Activated CD8-positive, alpha-beta memory T cell treated with anti-CD3 and anti-CD28 coated beads, Interleukin-2, amount 10 ng/mL, durations not matched to agents 7 days and 5 days (primary cell): ENCODE measurements at regions not wholly inside any gene's neighbourhood (a gene's known extent, or its start where the extent isn't known, plus 50 kb on each side); places are given as distances from the start of the nearest gene placed in this dataset.
A peak's percentile ranks its signal among the peaks of the same experiment; 100 is the strongest.

Experiments
- ATAC-seq: fragments of 150-1000 bp; cut with Tn5 transposase; one replicate; pipeline ENCODE4 v1.10.0; 2021; ENCODE audit warnings: moderate library complexity
- CTCF ChIA-PET: fragments of 350-600 bp; sonication (Branson Sonifier 250); formaldehyde crosslinking; loops from one replicate; lab custom pipeline; 2021; ENCODE audit warnings: antibody characterized with exemption; lab: Charles Lee
- DNase-seq: peaks from one replicate; pipeline ENCODE4 v3.0.0-alpha.2; 2020
- H3K27ac Mint-ChIP-seq: one replicate; pipeline ENCODE4 v1.8.0; 2021; ENCODE audit warnings: mild to moderate bottlenecking, mixed read lengths
- H3K27me3 Mint-ChIP-seq: one replicate; pipeline ENCODE4 v1.8.0; 2021; ENCODE audit warnings: mixed read lengths
- H3K36me3 Mint-ChIP-seq: one replicate; pipeline ENCODE4 v1.8.0; 2021; ENCODE audit warnings: mild to moderate bottlenecking, mixed read lengths
- H3K4me1 Mint-ChIP-seq: one replicate; pipeline ENCODE4 v1.8.0; 2021; ENCODE audit warnings: mixed read lengths
- H3K4me3 Mint-ChIP-seq: one replicate; pipeline ENCODE4 v1.8.0; 2021; ENCODE audit warnings: mild to moderate bottlenecking, moderate library complexity, mixed read lengths
- H3K9me3 Mint-ChIP-seq: one replicate; pipeline ENCODE4 v1.8.0; 2022; ENCODE audit warnings: low read depth, mixed read lengths

GRCh38 chr9:700365-701282 lies 140.9 kb upstream of the DMRT1 start:
- no peaks in the 10 kb centered on the region for H3K36me3 Mint-ChIP-seq
- CTCF ChIA-PET: no interaction called here
- no peak overlapping the region for H3K27ac Mint-ChIP-seq
- ATAC-seq (no peak), DNase-seq (no peak)
- H3K27me3 Mint-ChIP-seq: no peaks in the 10 kb centered on the region
- H3K4me1 Mint-ChIP-seq: no peaks in the 10 kb centered on the region
- H3K4me3 Mint-ChIP-seq: no peak overlapping the region
- no peaks in the 10 kb centered on the region for H3K9me3 Mint-ChIP-seq

GRCh38 chr9:703392-703791 lies 138.1 kb upstream of the DMRT1 start:
- H3K27me3 Mint-ChIP-seq: peaks cover 16% of the 10 kb centered on the region

GRCh38 chr9:706073-706472 lies 135.4 kb upstream of the DMRT1 start:
- no peak for ATAC-seq
- no peaks in the 10 kb centered on the region for H3K9me3 Mint-ChIP-seq
- CTCF ChIA-PET: no interaction called here
- H3K36me3 Mint-ChIP-seq: no peaks in the 10 kb centered on the region
- H3K27ac Mint-ChIP-seq: peak overlapping the region; percentile 59
- H3K4me3 Mint-ChIP-seq: peak overlapping the region; percentile 80
- no peak for DNase-seq
- H3K27me3 Mint-ChIP-seq: peaks cover 25% of the 10 kb centered on the region
- peaks cover 17% of the 10 kb centered on the region for H3K4me1 Mint-ChIP-seq

More at GRCh38 chr9:703392-703791, 138.1 kb upstream of the DMRT1 start:
- CTCF ChIA-PET: interaction anchor here (0.6 to 1.7 kb wide), 2 partner anchors 10 to 13 kb away, joined by 3 to 5 read pairs; no protein-coding TSS in a partner anchor
- no peaks in the 10 kb centered on the region for H3K36me3 Mint-ChIP-seq
- no peak for ATAC-seq
- no peak for DNase-seq
- H3K4me1 Mint-ChIP-seq: peaks cover 13% of the 10 kb centered on the region
- H3K27ac Mint-ChIP-seq: no peak overlapping the region
- no peak overlapping the region for H3K4me3 Mint-ChIP-seq
- H3K9me3 Mint-ChIP-seq: no peaks in the 10 kb centered on the region

GRCh38 chr9:706606-707459 lies 134.7 kb upstream of the DMRT1 start:
- no peaks in the 10 kb centered on the region for H3K36me3 Mint-ChIP-seq
- H3K27me3 Mint-ChIP-seq: peaks cover 25% of the 10 kb centered on the region
- CTCF ChIA-PET: interaction anchor here (0.9 to 1.8 kb wide), 2 partner anchors 31 to 43 kb away, joined by 3 to 6 read pairs; no protein-coding TSS in a partner anchor
- peak overlapping the region; percentile 59 for H3K27ac Mint-ChIP-seq
- H3K4me3 Mint-ChIP-seq: peak overlapping the region; percentile 80
- H3K9me3 Mint-ChIP-seq: no peaks in the 10 kb centered on the region
- ATAC-seq: peak; percentile 93
- DNase-seq: peak; percentile 62
- peaks cover 17% of the 10 kb centered on the region for H3K4me1 Mint-ChIP-seq

GRCh38 chr9:708182-708550 lies 133.3 kb upstream of the DMRT1 start:
- DNase-seq (no peak), ATAC-seq (no peak)
- H3K27ac Mint-ChIP-seq: no peak overlapping the region
- H3K36me3 Mint-ChIP-seq: no peaks in the 10 kb centered on the region
- H3K4me3 Mint-ChIP-seq: no peak overlapping the region
- H3K9me3 Mint-ChIP-seq: no peaks in the 10 kb centered on the region
- CTCF ChIA-PET: interaction anchor here (1.8 kb wide), 1 partner anchor 42 kb away, joined by 6 read pairs; no protein-coding TSS in a partner anchor
- H3K4me1 Mint-ChIP-seq: peaks cover 17% of the 10 kb centered on the region
- H3K27me3 Mint-ChIP-seq: peaks cover 25% of the 10 kb centered on the region

- H3K27me3 Mint-ChIP-seq: peaks cover 25% of the 10 kb centered on the region
- H3K36me3 Mint-ChIP-seq: no peaks in the 10 kb centered on the region
- CTCF ChIA-PET: no interaction called here
- H3K4me1 Mint-ChIP-seq: peaks cover 17% of the 10 kb centered on the region
- no peak for DNase-seq
- no peaks in the 10 kb centered on the region for H3K9me3 Mint-ChIP-seq
- H3K27ac Mint-ChIP-seq: no peak overlapping the region
- H3K4me3 Mint-ChIP-seq: no peak overlapping the region
- ATAC-seq: no peak
Measured at GRCh38 chr9:708551-709432, 132.7 kb upstream of the DMRT1 start.

GRCh38 chr9:710951-711745 lies 130.3 kb upstream of the DMRT1 start:
- CTCF ChIA-PET: interaction anchor here (1.0 kb wide), 1 partner anchor 49 kb away, joined by 3 read pairs; no protein-coding TSS in a partner anchor
- H3K27ac Mint-ChIP-seq: no peak overlapping the region
- ATAC-seq (no peak), DNase-seq (no peak)
- H3K27me3 Mint-ChIP-seq: peaks cover 21% of the 10 kb centered on the region
- H3K4me3 Mint-ChIP-seq: no peak overlapping the region
- H3K4me1 Mint-ChIP-seq: peaks cover 12% of the 10 kb centered on the region
- H3K9me3 Mint-ChIP-seq: no peaks in the 10 kb centered on the region
- H3K36me3 Mint-ChIP-seq: no peaks in the 10 kb centered on the region

- no peak overlapping the region for H3K4me3 Mint-ChIP-seq
- peaks cover 13% of the 10 kb centered on the region for H3K27me3 Mint-ChIP-seq
- ATAC-seq: no peak
- CTCF ChIA-PET: interaction anchor here (1.0 kb wide), 1 partner anchor 48 kb away, joined by 3 read pairs; no protein-coding TSS in a partner anchor
- H3K36me3 Mint-ChIP-seq: no peaks in the 10 kb centered on the region
- no peaks in the 10 kb centered on the region for H3K9me3 Mint-ChIP-seq
- H3K27ac Mint-ChIP-seq: no peak overlapping the region
- H3K4me1 Mint-ChIP-seq: peaks cover 4% of the 10 kb centered on the region
- DNase-seq: no peak
Measured at GRCh38 chr9:711761-712553, 129.5 kb upstream of the DMRT1 start.

GRCh38 chr9:712643-713042 lies 128.9 kb upstream of the DMRT1 start:
- Mint-ChIP-seq H3K36me3 (no peaks in the 10 kb centered on the region), H3K4me3 (no peak overlapping the region)
- CTCF ChIA-PET: no interaction called here

GRCh38 chr9:713091-713490 lies 128.4 kb upstream of the DMRT1 start:
- H3K27ac Mint-ChIP-seq: no peak overlapping the region
- DNase-seq: no peak
- peaks cover 4% of the 10 kb centered on the region for H3K4me1 Mint-ChIP-seq
- ATAC-seq: no peak
- no peak overlapping the region for H3K4me3 Mint-ChIP-seq
- no peaks in the 10 kb centered on the region for H3K36me3 Mint-ChIP-seq
- no peaks in the 10 kb centered on the region for H3K9me3 Mint-ChIP-seq
- CTCF ChIA-PET: interaction anchor here (0.6 kb wide), 1 partner anchor 8 kb away, joined by 3 read pairs; no protein-coding TSS in a partner anchor
- H3K27me3 Mint-ChIP-seq: peaks cover 12% of the 10 kb centered on the region

More at GRCh38 chr9:712643-713042, 128.9 kb upstream of the DMRT1 start:
- H3K9me3 Mint-ChIP-seq: no peaks in the 10 kb centered on the region
- peaks cover 13% of the 10 kb centered on the region for H3K27me3 Mint-ChIP-seq
- no peak for ATAC-seq
- no peak for DNase-seq
- no peak overlapping the region for H3K27ac Mint-ChIP-seq
- H3K4me1 Mint-ChIP-seq: peaks cover 4% of the 10 kb centered on the region

GRCh38 chr9:714675-715074 lies 126.8 kb upstream of the DMRT1 start:
- ATAC-seq (no peak), DNase-seq (no peak)
- Mint-ChIP-seq H3K27me3 (no peaks in the 10 kb centered on the region), H3K4me3 (no peak overlapping the region), H3K27ac (no peak overlapping the region), H3K9me3 (no peaks in the 10 kb centered on the region), H3K36me3 (no peaks in the 10 kb centered on the region), H3K4me1 (no peaks in the 10 kb centered on the region)
- CTCF ChIA-PET: interaction anchor here (1.8 kb wide), 1 partner anchor 100 kb away, joined by 3 read pairs; no protein-coding TSS in a partner anchor
